ENCODE measurements at regions not wholly inside any gene's neighbourhood (a gene's known extent, or its start where the extent isn't known, plus 50 kb on each side); places are given as distances from the start of the nearest gene placed in this dataset.

DNA sequence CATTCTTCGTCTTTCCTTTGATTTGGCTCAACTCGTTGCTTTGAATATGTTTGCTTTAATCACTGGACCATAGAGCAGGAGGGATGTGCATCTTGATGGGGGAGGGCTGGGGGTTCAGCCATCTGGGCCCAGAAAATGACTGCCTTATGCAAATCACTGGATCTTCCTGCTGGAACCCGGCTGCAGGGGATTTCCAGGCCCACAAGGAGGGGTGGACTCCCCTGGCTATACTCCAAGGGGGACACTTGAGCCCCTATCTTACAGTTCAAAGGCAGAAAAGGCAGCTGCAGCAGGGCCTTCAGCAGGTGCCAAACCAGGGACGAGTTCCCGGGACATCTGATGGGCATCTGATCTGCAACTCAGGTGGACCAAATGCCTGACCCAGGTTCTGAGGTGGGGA is 122.5 kb downstream of the DICER1 start:
- ATAC-seq: no peak
- in situ Hi-C loops (cut with MboI; ENCODE audit: low sequenced_read_pairs in 4 of 4) (no loop called here), intact Hi-C loops (cut with DNase I; ENCODE audit: low total_unique reads) (no loop called here)

DNA sequence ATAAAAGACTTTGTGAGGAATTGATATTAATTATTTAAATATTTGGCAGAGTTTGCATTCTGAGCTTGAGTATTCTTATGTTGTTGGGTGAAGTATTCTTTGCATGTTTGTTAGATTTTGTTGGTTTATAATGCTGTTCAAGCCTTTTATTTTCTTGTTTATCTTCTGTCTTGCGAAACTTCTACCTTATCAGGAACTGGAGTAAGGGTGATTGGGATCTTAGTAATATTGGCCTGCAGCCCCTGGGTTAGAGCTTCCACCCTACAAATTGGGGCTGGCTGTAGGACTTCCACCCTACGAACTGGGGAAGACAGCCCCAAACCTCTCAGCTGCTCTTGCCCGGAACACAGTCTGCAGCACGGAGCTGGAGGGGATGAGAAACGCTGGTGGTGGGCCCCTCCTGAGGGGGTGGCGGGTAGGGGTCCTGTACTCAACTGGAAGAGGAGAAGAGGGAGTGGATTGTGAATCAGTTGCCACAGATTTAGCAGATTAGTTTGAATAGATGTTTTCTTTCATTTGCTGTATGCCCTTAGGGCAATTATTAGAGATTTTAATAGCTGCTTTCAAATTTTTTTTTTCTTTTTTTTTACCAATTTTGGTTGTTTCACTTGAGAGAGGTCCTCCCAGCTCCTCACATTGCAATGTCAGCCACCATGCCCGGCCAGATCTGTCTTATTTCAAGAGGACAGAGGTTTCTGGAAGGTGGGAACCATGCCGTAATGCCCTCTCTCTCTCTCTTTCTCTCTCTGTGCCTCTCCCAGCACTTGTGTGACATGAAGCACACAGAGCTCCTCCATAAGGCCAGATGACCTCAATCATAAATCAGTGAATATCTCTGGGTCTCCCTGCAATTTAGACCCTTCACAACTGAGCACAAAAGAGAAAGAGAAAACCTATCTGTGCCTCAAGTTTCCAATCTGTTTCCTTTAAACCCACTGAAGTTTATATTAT is 123.4 kb downstream of the DICER1 start:
- no peaks in the 10 kb centered on the region for H3K9me3 ChIP-seq

More for the DNA sequence above, 122.5 kb downstream of the DICER1 start:
- no peaks in the 10 kb centered on the region for H3K9me3 ChIP-seq
- H3K36me3 ChIP-seq: no peaks in the 10 kb centered on the region
- no peaks in the 10 kb centered on the region for H3K27me3 ChIP-seq
- TF ChIP-seq POLR2A (IDR thresholded peaks at IDR 0.05): no peak
- TF ChIP-seq, protein P1, sequence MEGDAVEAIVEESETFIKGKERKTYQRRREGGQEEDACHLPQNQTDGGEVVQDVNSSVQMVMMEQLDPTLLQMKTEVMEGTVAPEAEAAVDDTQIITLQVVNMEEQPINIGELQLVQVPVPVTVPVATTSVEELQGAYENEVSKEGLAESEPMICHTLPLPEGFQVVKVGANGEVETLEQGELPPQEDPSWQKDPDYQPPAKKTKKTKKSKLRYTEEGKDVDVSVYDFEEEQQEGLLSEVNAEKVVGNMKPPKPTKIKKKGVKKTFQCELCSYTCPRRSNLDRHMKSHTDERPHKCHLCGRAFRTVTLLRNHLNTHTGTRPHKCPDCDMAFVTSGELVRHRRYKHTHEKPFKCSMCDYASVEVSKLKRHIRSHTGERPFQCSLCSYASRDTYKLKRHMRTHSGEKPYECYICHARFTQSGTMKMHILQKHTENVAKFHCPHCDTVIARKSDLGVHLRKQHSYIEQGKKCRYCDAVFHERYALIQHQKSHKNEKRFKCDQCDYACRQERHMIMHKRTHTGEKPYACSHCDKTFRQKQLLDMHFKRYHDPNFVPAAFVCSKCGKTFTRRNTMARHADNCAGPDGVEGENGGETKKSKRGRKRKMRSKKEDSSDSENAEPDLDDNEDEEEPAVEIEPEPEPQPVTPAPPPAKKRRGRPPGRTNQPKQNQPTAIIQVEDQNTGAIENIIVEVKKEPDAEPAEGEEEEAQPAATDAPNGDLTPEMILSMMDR (IDR thresholded peaks at IDR 0.05 in 4 of 5, conservative IDR thresholded peaks at IDR 0.05 in 1 of 5): no peak
- H3K4me3 ChIP-seq: no peak overlapping the region
- no peak for DNase-seq
- H3K27ac ChIP-seq: no peak overlapping the region
- no peaks in the 10 kb centered on the region for H3K4me1 ChIP-seq

DNA sequence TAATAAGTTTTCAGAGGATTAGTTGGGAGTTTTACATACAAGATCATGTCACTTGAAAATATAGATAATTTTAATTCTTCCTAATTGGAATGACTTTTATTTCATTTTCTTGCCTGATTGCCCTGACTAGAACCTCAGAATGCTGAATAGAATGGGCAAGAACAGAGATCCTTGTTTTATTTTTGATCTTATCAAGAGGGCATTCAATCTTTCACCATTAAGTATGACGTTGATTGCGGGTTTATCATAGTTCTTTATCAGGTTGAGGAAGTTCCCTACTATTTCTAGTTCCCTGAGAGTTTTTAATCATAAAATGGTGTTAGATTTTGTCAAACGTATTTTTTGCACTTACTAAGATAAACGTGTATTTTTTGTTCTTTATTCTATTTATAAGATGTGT is 124.3 kb downstream of the DICER1 start:
- Histone ChIP-seq H3K4me1 (no peaks in the 10 kb centered on the region), H3K27me3 (no peaks in the 10 kb centered on the region), H3K9me3 (no peaks in the 10 kb centered on the region), H3K36me3 (no peaks in the 10 kb centered on the region), H3K27ac (no peak overlapping the region), H3K4me3 (no peak overlapping the region)
- TF ChIP-seq, protein P1 (IDR thresholded peaks at IDR 0.05 in 4 of 5, conservative IDR thresholded peaks at IDR 0.05 in 1 of 5): no peak
- in situ Hi-C loops (cut with MboI; ENCODE audit: low sequenced_read_pairs in 4 of 4) (no loop called here), intact Hi-C loops (cut with DNase I; ENCODE audit: low total_unique reads) (no loop called here)
- DNase-seq (no peak), ATAC-seq (no peak)

More for the DNA sequence above, 123.4 kb downstream of the DICER1 start:
- Histone ChIP-seq H3K4me1 (no peaks in the 10 kb centered on the region), H3K27ac (no peak overlapping the region), H3K36me3 (no peaks in the 10 kb centered on the region), H3K27me3 (no peaks in the 10 kb centered on the region), H3K4me3 (no peak overlapping the region)
- ATAC-seq (no peak), DNase-seq (no peak)
- TF ChIP-seq POLR2A (IDR thresholded peaks at IDR 0.05): no peak
- TF ChIP-seq, protein P1 (IDR thresholded peaks at IDR 0.05 in 4 of 5, conservative IDR thresholded peaks at IDR 0.05 in 1 of 5): no peak
- intact Hi-C loops (cut with DNase I; ENCODE audit: low total_unique reads): no loop called here
- in situ Hi-C loops (cut with MboI; ENCODE audit: low sequenced_read_pairs in 4 of 4): no loop called here

DNA sequence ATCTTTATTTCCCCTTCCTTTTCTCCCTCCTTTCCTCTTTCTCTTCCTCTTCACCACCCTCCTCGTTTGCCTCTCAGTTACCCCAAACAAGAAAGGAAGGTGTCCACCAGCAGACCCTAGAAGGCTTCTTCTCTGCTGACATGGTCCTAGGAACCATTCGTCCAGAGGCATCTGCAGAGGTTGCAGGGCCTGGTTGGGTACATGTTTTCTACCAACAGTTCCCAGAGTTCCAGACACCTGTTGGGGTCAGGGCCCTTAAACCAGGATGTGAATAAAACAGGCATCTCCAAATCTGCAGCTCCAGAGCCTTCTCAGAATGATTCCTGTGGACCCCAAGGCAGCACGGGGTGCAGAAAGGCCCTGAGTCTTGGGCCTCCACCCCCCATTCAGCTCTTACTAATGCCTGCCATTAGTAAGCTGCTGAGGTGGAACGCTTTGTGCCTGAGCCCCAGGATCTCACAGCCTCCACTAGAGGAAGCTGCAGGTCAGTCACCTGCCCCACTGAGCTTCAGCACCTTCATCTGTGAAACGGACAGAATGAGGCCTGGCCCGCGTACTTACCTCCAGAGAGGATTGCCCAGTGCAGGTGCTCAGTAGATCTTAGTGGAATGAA is 130.4 kb downstream of the DICER1 start:
- no peaks in the 10 kb centered on the region for H3K36me3 ChIP-seq
- intact Hi-C loops (cut with DNase I; ENCODE audit: low total_unique reads) (no loop called here), in situ Hi-C loops (cut with MboI; ENCODE audit: low sequenced_read_pairs in 4 of 4) (no loop called here)
- no peak for DNase-seq
- TF ChIP-seq, protein P1 (IDR thresholded peaks at IDR 0.05 in 4 of 5, conservative IDR thresholded peaks at IDR 0.05 in 1 of 5): no peak
- TF ChIP-seq POLR2A (IDR thresholded peaks at IDR 0.05): no peak
- no peak overlapping the region for H3K27ac ChIP-seq
- no peak for ATAC-seq
- H3K4me3 ChIP-seq: no peak overlapping the region
- H3K4me1 ChIP-seq: no peaks in the 10 kb centered on the region
- no peaks in the 10 kb centered on the region for H3K27me3 ChIP-seq
- H3K9me3 ChIP-seq: no peaks in the 10 kb centered on the region

Measured in gastrocnemius medialis (tissue), 4 donors.